GM18505 (cell line): ENCODE measurements at regions not wholly inside any gene's neighbourhood (a gene's known extent, or its start where the extent isn't known, plus 50 kb on each side); places are given as distances from the start of the nearest gene placed in this dataset.

ENCODE experiments used
- ATAC-seq: cut with Tn5 transposase; IDR thresholded peaks from one replicate; pipeline ENCODE4 v1.9.1; 2021; ENCODE audit not compliant: unreplicated experiment
- POLR2A ChIP-seq: IDR thresholded peaks from 4 replicates; pipeline ENCODE4 v1.6.1; 2011; ENCODE audit warnings: borderline replicate concordance; ENCODE audit not compliant: insufficient read depth, insufficient read length; ENCODE audit errors: extremely low read depth

- ATAC-seq, result no peak
- no peak for TF ChIP-seq POLR2A
Measured at GRCh38 chr1:168932539-168932938, 174.0 kb upstream of the ATP1B1 start.

GRCh38 chr1:168933141-168933805 lies 173.2 kb upstream of the ATP1B1 start:
- TF ChIP-seq POLR2A, result no peak
- ATAC-seq, result no peak

- ATAC-seq, result no peak
- no peak for TF ChIP-seq POLR2A
Measured at GRCh38 chr1:168939110-168939946, 167.2 kb upstream of the ATP1B1 start.

GRCh38 chr1:168939947-168940223 lies 166.6 kb upstream of the ATP1B1 start:
- ATAC-seq, result no peak
- TF ChIP-seq POLR2A, result no peak

GRCh38 chr1:168941640-168942039 lies 164.8 kb upstream of the ATP1B1 start:
- no peak for ATAC-seq
- no peak for TF ChIP-seq POLR2A

- no peak for TF ChIP-seq POLR2A
- ATAC-seq, result no peak
Measured at GRCh38 chr1:168942165-168942564, 164.3 kb upstream of the ATP1B1 start.

- ATAC-seq, result no peak
Measured at GRCh38 chr1:168945870-168946269, 160.6 kb upstream of the ATP1B1 start.

GRCh38 chr1:168947041-168947440 lies 159.4 kb upstream of the ATP1B1 start:
- ATAC-seq, result no peak
- TF ChIP-seq POLR2A, result no peak

More at GRCh38 chr1:168945870-168946269, 160.6 kb upstream of the ATP1B1 start:
- no peak for TF ChIP-seq POLR2A

- ATAC-seq, result no peak
- TF ChIP-seq POLR2A, result no peak
Measured at GRCh38 chr1:168949672-168950071, 156.8 kb upstream of the ATP1B1 start.

- no peak for TF ChIP-seq POLR2A
- ATAC-seq, result no peak
Measured at GRCh38 chr1:168957818-168958217, 148.7 kb upstream of the ATP1B1 start.

GRCh38 chr1:168958562-168959289 lies 147.8 kb upstream of the ATP1B1 start:
- ATAC-seq, result no peak
- TF ChIP-seq POLR2A, result no peak

- ATAC-seq, result no peak
- TF ChIP-seq POLR2A, result no peak
Measured at GRCh38 chr1:168959382-168959781, 147.1 kb upstream of the ATP1B1 start.

GRCh38 chr1:168960114-168960513 lies 146.4 kb upstream of the ATP1B1 start:
- no peak for ATAC-seq
- no peak for TF ChIP-seq POLR2A

GRCh38 chr1:168960595-168960994 lies 145.9 kb upstream of the ATP1B1 start:
- no peak for ATAC-seq
- no peak for TF ChIP-seq POLR2A
